ENCODE measurements at regions not wholly inside any gene's neighbourhood (a gene's known extent, or its start where the extent isn't known, plus 50 kb on each side); places are given as distances from the start of the nearest gene placed in this dataset.
"Not testable (repeated sequence)": the region's sequence is repeated elsewhere in the genome, so short reads cannot be mapped to it uniquely, and the experiment has no call there.

DNA sequence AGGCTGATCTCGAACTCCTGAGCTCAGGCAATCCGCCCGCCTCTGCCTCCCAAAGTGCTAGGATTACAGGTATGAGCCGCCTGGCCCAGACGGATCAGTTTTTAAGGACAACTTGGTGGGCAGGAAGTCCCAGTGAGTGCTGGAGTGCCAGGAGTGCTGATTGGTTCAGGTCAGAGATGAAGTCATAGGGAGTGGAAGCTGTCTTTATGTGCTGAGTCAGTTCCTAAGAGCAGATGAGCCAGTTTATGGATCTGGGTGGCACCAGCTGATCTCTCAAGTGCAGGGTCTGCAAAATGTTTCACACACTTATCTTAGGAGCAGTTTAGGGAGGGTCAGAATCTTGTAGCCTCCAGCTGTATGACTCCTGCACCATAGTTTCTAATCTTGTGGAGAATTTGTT is 292.1 kb upstream of the ELAVL2 start:
- no peak for DNase-seq
- intact Hi-C loops (cut with DNase I) = no loop called here

DNA sequence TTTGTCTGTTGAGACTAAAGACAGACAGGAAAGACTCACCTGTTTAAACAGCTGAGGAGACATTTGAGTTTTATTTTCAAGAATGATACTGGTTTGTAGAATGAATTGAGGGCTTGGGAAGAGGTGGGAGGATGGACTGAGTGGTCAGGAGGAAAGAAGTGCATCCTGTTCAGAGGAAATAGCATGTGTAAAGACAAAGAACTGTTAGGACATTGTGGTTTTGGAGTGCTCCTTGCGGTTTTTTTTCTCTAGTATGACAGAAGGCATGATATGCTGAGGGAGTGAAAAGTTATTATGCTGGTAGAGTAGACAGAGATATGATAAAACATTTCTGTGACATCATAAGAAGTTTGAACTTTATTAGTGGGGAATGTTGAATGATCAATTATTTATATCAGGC is 270.7 kb upstream of the ELAVL2 start:
- DNase-seq = no peak
- intact Hi-C loops (cut with DNase I) = no loop called here

DNA sequence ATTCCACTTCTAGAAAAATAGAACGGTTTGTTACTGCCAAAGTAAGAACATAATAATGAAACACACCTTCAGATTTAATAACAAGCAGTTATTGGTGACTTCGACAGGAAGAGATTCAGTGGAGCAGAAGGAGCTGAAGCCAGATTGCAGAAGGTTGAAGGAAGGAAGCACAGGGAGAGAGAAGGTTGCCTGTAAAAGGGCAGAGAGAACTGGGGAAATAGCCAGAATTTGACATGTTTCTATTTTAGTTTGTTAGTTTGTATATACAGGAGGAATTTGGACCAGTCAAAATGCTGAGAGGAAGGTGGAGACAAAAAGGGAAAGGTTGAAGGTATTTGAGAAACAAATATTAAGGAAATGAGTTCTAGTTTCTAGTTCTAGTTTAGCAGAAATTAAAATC is 269.2 kb upstream of the ELAVL2 start:
- DNase-seq = no peak
- intact Hi-C loops (cut with DNase I) = no loop called here

DNA sequence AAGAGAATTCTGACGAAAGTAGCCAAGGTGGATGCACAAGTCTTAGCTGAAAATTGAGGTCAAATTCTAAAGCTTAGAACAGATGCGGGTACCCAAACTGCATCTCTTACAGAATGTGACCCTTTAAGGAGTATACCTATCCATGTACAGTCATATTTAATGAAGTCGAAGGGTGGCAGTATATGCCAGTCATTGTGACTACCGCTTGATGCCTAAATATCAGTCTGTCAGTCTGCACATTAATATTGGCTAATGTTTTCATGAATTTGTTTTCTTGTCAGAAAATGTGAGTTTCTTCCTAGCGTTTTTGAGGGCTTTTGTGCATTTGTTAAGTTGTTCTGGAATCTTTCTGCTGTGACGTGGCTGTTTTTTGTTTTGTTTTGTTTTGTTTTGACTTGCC is 264.5 kb upstream of the ELAVL2 start:
- intact Hi-C loops (cut with DNase I) = no loop called here
- no peak for DNase-seq

DNA sequence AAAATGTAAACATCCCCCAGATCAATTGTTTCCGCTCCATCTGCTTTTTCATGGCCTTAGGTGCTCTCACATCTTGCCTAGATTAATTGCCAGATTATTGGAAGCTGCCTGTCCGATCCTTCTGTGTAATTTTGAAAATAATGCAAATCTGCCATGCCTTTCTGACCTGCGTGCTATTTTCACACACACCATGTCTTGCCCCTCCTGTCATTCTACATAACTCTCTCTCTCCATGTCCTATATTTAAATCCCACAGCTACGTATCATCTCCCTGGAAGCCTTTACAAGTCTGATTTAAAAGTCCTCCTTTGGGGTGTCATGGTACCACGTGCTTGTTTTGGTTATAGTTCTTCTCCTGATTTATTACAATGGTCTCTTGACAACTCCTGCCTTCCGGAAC is 247.6 kb upstream of the ELAVL2 start:
- intact Hi-C loops (cut with DNase I) = no loop called here
- DNase-seq = no peak

DNA sequence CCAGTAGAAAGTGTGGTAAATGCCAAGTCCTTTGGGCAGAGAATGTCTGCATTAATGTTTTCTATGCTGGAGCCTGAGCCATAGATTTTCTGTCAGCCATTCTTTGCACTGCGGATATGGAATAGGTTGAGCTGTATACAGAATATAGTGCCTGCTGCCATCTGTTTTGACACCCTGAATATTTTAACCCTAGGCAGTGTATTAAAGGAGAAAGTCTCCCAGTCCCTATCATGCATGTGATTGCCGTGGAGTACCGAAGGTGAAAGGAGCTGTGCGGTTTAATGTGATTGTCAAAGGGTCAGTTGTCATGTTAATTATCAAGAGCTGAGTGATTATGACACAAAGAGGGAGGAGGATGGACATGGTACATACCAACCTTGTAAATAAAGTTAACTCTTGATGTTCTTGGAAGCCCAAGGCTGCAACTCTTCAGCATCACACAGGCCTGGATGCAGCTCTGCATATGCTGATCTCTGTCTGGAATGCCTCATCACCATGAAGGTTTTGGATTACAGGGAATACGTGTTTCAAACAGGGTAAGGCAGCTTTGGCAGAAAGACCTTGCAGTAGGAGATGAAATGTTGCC is 247.1 kb upstream of the ELAVL2 start:
- intact Hi-C loops (cut with DNase I) = no loop called here
- no peak for DNase-seq

DNA sequence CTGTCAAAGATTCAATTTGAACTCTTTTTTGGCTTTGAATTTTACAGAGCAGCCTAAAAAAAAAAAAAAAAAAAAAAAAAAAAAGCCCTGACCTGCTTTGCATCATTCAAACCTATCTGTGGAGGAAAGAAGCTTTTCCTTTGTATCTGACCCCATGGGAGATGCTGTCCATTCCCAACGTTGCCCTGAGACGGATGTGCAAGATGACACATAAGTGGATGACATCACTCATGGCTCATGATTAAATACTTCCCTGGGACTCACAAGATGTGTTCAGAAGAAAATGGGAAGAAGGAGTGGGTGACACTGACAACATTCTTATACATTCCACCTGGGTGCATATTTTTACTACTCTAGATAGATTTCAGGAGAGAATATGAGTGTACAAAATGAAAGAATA is 245.7 kb upstream of the ELAVL2 start:
- DNase-seq = peak in 1 of 42 donors; percentile 7
- intact Hi-C loops (cut with DNase I) = no loop called here

DNA sequence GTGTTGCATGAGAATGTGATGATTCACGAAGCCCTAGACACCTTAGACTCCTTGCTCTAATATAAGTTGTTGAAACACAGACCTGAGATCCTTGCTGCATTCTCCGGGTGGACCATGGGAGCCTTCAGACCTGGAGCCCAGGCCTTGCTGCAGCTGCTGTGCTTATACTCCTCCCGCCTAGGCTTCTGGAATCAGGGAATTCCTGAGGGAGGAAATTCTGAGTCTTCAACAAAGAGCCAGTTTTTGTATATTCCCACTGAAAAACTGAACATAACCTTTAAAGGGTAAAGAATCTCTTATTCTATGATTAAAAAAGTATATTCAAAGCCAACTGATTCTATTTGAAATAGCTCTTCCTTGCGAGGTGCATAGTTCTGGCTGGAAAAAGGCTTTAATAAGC is 245.1 kb upstream of the ELAVL2 start:
- intact Hi-C loops (cut with DNase I) = no loop called here
- DNase-seq = no peak

DNA sequence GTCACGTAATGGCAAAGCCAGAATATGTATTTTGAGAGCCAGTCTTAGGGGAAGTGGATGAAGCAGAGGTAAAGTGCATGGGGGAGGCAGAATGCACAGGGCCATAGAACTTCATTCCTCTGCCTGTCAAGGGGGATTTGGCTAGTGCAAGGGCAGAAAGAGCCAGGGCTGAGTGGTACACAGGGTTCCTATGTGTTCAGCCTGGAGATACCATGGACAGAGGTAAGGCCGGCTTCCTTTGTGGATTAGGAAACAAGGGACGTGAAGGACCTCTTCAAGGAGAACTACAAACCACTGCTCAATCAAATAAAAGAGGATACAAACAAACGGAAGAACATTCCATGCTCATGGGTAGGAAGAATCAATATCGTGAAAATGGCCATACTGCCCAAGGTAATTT is 241.1 kb upstream of the ELAVL2 start:
- DNase-seq; intact Hi-C loops (cut with DNase I): not testable (repeated sequence)

DNA sequence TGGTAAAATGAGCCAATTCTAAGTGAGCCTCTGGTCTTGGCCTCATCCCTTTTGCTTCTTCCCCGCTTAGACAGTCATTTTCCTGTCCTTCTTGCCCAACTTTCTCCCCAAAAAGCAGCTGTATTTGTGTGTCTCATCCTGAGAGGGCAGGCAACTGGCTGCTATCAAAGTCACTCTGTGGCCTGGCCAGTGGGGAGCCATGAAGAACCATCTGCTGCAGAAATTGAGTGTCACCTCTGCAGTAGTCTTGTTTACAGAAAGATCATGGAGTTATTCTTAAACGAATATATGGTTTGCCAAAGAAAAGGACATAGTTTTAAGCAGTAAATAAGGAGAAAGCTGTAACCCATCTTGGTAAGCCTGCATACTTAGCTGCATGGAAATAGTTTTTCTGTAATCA is 233.6 kb upstream of the ELAVL2 start:
- DNase-seq = no peak
- intact Hi-C loops (cut with DNase I) = no loop called here

DNA sequence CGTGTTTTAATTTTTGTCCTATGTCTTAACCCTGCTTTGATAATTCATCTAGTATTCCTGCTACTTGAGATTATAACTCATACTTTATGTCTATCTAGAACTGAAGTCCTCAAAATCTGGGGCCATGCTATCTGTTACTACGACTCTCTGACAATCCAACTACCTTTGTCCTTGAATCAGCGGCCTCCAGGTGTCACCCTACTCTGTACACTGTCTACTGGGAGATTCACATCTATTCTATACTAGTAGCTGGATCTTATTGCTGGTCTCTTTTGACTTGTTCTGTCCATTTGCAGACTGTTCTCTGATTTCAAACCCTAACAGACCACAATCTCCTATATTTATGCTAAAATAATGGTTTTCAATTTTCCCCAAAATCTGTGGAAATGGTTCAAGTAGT is 225.5 kb upstream of the ELAVL2 start:
- intact Hi-C loops (cut with DNase I) = no loop called here
- no peak for DNase-seq

DNA sequence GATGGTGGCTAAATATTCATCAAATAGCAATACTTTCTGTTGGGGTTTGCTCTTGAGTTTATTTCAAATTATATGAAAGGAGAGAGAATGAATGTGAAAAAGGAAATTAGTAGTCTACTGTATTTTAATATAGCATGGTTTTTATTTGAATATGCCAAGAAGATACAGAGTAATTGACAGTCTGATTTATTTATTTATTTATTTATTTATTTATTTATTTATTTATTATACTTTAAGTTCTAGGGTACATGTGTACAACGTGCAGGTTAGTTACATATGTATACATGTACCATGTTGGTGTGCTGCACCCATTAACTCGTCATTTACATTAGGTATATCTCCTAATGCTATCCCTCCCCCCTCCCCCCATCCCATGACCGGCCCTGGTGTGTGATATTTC is 224.2 kb upstream of the ELAVL2 start:
- intact Hi-C loops (cut with DNase I); DNase-seq: not testable (repeated sequence)

DNA sequence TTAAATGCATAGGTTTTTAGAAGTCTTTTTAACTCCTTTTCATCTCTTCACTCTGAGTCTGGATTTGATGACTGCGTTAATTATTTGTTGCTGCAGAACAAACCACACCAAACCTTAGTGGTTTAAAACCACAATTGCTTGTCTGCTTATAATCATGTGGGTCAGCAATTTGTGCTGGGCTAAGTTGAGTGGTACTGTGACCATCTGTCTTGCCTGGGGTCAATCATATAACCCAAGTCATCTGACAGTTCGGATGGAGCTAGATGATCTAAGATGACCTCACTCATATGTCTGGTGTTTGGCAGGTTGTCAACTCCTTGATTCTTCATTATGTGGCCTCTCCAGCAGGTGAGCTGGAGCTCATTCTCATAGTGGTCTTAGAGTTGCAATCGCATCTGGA is 219.1 kb upstream of the ELAVL2 start:
- intact Hi-C loops (cut with DNase I) = no loop called here

DNA sequence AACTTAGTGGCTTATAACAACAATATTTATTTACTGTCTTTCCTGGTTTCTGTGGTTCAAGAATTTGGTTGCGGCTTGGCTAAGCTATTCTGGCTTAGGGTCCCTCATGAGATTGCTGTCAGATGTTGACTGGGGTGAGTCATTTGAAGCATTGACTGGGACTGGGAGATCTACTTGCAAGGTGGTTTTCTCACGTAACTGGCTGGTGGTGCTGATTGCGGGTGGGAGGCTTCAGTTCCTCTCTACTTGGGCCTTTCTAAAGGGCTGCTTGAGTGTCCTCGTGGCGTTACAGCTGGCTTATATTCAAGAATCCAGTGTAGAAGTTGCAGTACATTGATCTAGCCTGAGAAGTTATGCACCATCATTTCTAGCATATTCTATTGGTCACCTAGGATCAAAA is 218.5 kb upstream of the ELAVL2 start:
- no peak for DNase-seq
- intact Hi-C loops (cut with DNase I) = no loop called here

More for the DNA sequence above, 219.1 kb upstream of the ELAVL2 start:
- DNase-seq = no peak

DNA sequence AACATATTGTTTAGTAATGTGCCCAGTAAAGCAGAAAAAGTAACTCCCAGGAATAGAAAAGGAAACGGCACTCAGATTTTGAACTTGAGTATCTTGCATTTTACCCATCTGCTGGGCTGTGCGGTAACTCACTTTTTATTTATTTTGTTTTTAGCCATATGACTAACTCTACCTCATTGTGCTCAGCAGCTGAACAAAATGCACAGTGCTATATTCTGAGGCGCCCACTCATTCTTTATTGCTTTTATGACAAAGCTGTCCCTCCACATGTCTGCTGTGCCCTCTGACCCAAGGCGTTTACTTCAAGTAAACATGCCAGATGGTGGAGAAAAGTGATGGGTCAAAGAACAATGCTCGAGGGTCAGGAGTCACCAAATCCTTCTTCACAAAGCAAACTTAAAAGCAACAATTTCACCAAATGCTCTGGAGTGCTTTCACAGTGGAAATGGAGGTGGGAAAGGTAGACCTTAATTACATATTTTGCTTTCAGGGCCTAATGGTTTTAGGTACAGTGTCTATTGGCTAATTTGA is 215.2 kb upstream of the ELAVL2 start:
- intact Hi-C loops (cut with DNase I) = no loop called here
- DNase-seq = no peak

DNA sequence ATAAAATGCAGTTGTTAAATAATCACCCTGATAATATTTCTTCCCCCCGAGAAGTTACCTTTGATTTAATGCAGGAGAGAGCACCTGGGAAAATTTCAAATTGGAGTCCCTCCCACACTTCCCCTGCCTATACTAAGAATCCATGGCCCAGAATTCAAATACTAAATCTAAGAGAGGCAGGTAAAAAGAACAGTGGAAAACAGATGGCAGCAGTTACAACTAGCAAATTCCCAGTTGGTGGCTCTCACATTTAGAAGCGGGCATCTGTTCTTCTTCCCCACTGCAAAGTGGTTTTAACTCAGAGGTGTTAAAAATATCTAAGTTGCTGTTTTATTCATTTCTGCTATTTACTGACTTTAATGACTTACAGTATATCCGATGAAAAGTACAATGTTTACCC is 210.4 kb upstream of the ELAVL2 start:
- intact Hi-C loops (cut with DNase I) = no loop called here
- no peak for DNase-seq

DNA sequence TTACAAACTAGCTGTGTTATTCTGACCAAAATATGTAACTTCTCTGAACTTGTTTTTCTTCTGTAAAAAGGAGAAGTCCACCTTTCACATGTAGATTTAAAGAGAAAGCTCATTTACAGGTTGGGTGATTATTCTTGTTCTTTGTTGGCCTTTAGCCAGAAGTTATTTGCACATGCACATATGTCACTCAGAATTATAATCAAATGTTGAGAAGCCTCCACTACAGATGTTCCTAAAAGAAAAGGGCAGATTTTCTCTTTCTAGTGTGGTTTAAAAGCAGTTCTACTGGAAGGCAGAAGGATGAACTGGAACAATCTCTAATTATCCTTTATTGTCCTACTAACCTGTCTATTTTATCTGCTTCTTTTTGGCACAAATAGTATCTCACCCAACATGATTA is 209.8 kb upstream of the ELAVL2 start:
- no peak for DNase-seq
- intact Hi-C loops (cut with DNase I) = no loop called here

DNA sequence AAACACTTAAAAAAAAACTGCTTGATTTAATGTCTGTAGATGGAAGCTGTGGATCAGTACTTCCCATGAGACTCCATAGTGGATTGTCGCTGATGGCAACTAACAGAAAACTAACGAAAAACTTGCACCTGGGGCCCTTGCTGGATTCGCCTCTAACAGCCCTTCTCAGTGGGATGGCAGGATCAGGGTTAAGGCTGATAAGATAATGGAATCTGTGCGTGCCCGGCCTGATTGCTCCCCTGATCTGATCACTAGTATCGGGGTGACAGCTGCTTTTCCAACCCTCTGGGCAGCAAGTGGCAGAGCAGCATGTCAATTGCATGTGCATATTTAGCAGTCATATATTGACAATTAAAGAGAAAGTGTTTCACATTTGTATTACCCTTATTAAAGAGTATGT is 185.8 kb upstream of the ELAVL2 start:
- intact Hi-C loops (cut with DNase I) = no loop called here
- no peak for DNase-seq

DNA sequence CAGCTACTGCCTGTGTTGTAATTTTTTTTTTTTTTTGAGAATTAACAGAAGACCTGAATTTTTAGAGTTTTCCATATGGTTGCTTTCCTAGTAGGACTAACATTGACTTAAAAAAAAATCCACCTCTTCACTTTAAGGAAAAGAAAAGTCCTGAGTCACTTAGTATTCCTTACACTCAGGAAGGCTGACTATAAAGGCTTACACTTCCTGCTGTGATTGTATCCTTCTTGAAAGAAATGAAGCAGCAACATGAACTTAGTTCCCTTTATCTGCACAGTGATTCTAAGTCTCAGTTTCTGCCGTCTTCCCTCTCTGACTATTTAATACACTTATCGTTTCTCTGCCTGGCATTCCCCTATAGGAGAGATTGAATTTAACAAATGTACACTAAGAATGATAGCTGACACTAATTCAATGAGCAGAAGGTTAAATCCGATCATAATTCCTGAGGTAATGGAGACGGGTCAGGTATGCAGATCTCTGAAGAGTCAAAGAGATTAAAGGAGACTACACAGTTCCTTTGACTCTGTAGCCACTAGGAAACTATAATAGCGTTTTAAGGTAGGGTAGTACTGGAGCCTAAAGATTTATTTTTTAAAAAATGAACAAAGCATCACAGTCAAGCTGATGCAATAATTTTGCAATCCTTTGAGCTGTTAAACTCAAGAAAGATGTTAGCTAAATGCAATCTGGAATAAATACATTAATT is 185.1 kb upstream of the ELAVL2 start:
- intact Hi-C loops (cut with DNase I) = no loop called here
- no peak for DNase-seq

DNA sequence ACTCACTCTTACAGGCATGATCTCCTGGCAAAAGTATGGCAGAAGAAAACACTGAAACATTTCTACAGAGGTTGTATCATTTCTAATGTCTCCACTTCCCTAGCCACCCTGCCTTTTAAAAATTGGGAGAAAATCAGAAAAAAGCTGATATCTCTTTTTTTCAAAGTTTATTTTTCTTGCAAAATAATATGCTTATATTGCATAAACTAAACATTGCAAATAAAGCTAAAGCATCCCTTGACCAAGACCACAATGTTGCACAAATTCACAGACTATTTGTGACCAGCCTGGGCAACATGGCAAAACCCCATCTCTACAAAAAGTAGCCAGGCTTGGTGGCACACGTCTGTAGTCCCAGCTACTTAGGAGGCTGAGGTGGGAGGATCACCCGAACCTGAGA is 183.3 kb upstream of the ELAVL2 start:
- intact Hi-C loops (cut with DNase I) = no loop called here
- no peak for DNase-seq

DNA sequence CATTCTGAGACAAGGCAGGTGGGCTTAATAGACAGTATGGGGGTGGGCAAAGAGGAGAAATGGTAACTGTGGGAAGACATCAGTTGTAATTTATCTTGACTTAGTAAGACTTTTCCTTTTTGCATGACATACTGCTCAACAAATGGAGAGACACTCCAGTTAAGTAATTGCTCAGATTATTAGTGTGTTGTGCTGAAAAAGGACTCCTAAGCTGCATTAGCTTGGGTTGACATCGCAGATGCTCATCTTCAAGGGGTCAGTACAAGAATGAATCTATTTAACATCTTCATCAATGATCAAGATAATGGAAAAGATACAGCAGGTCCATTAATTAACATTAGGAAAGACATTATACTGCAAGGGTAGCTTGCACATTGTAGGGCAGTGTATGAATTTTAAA is 181.1 kb upstream of the ELAVL2 start:
- DNase-seq = no peak
- intact Hi-C loops (cut with DNase I) = no loop called here

Data from head of caudate nucleus (tissue), 42 donors.